ENCODE measurements at regions not wholly inside any gene's neighbourhood (a gene's known extent, or its start where the extent isn't known, plus 50 kb on each side); places are given as distances from the start of the nearest gene placed in this dataset.
"Not testable (repeated sequence)": the region's sequence is repeated elsewhere in the genome, so short reads cannot be mapped to it uniquely, and the experiment has no call there.

- intact Hi-C loops (cut with DNase I): no loop called here
These were observed 275.0 kb downstream of the PARM1 start for GRCh38 chr4:75207902-75208301.

GRCh38 chr4:75195111-75195510 is 262.2 kb downstream of the PARM1 start:
- DNase-seq (ENCODE audit: low spot score): no peak
- intact Hi-C loops (cut with DNase I): no loop called here

More at GRCh38 chr4:75207902-75208301, 275.0 kb downstream of the PARM1 start:
- no peak for DNase-seq (ENCODE audit: low spot score)

DNA sequence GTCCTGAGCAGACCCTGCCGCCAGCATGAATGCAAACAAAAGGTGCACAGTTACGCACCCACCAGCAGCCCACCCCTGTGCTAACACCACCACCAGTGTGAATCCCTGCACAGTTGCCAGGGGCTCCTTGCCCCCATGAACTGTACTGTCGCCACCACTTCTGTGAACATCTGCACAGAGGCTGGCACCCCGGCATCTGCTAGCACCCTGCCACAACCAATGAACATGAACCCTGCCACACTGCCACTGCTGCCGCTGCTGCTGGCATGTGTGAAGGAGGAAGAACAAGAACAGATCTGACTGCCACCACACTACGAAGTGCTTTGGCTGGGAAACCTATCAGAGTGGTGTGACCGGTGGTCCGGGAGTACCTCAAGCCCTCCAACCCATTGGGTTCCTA is 261.3 kb downstream of the PARM1 start:
- intact Hi-C loops (cut with DNase I): no loop called here
- no peak for DNase-seq (ENCODE audit: low spot score)

DNA sequence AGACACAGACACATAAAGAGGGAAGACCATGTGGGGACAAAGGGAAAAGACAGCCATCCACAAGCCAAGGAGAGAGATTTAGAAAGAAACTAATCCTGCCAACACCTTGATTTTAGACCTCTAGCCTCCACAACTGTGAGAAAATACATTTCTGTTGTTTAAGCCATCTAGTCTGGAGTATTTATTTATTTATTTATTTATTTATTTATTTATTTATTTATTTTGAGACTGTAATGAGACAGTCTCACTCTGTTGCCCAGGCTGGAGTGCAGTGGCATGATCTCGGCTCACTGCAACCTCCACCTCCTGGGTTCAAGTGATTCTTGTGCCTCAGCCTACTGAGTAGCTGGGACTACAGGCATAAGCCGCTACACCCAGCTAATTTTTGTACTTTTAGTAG is 259.3 kb downstream of the PARM1 start:
- intact Hi-C loops (cut with DNase I); DNase-seq (ENCODE audit: low spot score): not testable (repeated sequence)

- intact Hi-C loops (cut with DNase I): no loop called here
- no peak for DNase-seq (ENCODE audit: low spot score)
These were observed 256.9 kb downstream of the PARM1 start for GRCh38 chr4:75189711-75190335.

GRCh38 chr4:75180790-75181776 is 248.2 kb downstream of the PARM1 start:
- no peak for DNase-seq (ENCODE audit: low spot score)
- intact Hi-C loops (cut with DNase I): no loop called here

DNA sequence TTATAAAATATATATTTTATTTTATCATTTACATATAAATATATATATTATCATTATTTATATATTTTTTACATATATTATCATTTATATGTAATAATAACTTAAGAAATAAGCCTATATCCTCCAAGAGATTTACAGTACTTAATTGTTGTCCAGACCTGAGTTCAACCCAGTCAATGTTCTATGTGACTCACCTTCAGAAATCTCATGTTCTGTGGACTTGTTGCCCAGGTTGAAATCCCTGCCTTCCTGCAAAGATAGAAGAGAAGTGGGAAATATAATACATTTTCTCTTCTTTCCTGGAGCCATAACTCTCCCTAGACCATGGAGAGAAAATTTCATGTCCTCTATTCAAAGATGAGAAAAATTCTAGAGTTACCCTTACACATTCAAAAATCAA is 247.3 kb downstream of the PARM1 start:
- no peak for DNase-seq (ENCODE audit: low spot score)
- intact Hi-C loops (cut with DNase I): no loop called here

DNA sequence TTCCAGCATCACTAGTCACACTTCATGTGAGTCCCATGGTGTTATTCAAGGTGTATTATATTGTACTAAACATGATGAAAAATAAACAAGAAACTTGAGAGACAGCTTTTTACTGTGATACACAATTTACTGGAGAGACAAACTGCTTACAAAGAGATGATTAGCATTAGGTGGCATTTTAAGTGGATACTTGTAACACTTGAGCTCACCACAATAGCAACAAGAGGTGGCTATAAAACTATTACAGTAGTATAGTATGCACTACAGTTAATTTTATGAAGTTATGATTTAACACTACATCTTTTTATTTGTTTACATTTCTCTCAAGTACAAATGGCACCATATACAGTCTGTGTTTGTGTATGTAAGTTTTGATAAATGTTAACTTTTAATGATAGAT is 246.6 kb downstream of the PARM1 start:
- no peak for DNase-seq (ENCODE audit: low spot score)
- intact Hi-C loops (cut with DNase I): no loop called here

- no peak for DNase-seq (ENCODE audit: low spot score)
- intact Hi-C loops (cut with DNase I): no loop called here
These were observed 239.6 kb downstream of the PARM1 start for GRCh38 chr4:75172551-75172950.

GRCh38 chr4:75169427-75169826 is 236.5 kb downstream of the PARM1 start:
- DNase-seq (ENCODE audit: low spot score): no peak
- intact Hi-C loops (cut with DNase I): no loop called here

DNA sequence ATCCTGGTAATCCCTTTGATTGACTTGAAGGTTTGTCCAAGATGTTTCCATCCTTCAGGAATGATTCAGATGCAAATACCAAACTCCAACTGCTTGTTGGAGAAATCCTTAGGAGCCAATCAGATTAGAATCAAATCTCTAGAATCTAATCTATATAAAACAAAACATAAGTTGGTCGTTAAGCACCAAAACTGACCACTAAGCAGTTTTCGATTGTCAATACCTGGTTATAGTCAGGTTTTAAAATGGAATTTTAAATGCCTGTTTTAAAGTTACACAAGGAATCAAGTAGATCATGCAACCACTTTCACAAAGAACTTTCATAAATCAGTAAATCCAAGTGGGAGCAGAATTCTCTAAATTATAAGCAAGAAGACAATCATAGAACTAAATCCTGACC is 236.1 kb downstream of the PARM1 start:
- intact Hi-C loops (cut with DNase I): no loop called here
- no peak for DNase-seq (ENCODE audit: low spot score)

DNA sequence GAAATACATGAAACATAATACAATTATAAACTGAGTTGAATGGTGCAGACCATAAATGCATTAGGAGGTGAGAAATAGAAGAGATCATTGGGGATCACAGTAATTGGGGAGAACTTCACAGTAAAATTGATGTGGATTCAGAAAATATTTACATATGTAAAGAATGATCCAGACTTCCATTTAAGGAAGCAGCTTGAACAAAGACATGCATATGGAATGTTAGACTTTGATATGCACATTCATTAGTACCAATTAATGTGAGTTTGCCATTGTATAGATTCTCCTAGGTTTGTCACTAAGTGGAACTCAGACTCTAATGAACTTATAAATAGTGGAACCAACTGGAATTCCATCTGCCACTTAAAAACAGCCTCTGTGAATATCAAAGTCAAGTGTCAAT is 235.6 kb downstream of the PARM1 start:
- no peak for DNase-seq (ENCODE audit: low spot score)
- intact Hi-C loops (cut with DNase I): no loop called here

GRCh38 chr4:75165100-75165499 is 232.2 kb downstream of the PARM1 start:
- intact Hi-C loops (cut with DNase I); DNase-seq (ENCODE audit: low spot score): not testable (repeated sequence)

GRCh38 chr4:75158451-75158850 is 225.5 kb downstream of the PARM1 start:
- DNase-seq (ENCODE audit: low spot score): no peak
- intact Hi-C loops (cut with DNase I): no loop called here

DNA sequence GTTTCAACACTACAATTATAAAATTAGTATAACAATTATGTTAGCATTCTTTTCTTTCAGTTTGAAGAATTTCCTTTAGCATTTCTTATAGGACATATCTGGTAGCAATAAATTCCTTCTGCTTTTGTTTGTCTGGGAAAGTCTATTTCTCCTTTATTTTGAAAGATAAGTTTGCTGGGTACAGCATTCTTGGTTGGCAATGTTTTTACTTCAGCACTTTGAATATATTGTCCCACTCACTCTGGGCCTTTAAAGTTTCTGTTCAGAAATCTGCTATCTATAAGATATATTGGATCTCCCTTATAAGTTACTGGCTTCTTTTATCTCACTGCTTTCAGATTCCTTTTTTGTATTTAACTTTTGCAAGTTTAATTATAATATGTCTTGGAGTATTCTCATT is 222.1 kb downstream of the PARM1 start:
- intact Hi-C loops (cut with DNase I): no loop called here

GRCh38 chr4:75146223-75146622 is 213.3 kb downstream of the PARM1 start:
- intact Hi-C loops (cut with DNase I): no loop called here

More for the DNA sequence above, 222.1 kb downstream of the PARM1 start:
- no peak for DNase-seq (ENCODE audit: low spot score)

GRCh38 chr4:75144475-75144874 is 211.6 kb downstream of the PARM1 start:
- no peak for DNase-seq (ENCODE audit: low spot score)
- intact Hi-C loops (cut with DNase I): no loop called here

More at GRCh38 chr4:75146223-75146622, 213.3 kb downstream of the PARM1 start:
- DNase-seq (ENCODE audit: low spot score): no peak

GRCh38 chr4:75142850-75143249 is 209.9 kb downstream of the PARM1 start:
- no peak for DNase-seq (ENCODE audit: low spot score)
- intact Hi-C loops (cut with DNase I): no loop called here

DNA sequence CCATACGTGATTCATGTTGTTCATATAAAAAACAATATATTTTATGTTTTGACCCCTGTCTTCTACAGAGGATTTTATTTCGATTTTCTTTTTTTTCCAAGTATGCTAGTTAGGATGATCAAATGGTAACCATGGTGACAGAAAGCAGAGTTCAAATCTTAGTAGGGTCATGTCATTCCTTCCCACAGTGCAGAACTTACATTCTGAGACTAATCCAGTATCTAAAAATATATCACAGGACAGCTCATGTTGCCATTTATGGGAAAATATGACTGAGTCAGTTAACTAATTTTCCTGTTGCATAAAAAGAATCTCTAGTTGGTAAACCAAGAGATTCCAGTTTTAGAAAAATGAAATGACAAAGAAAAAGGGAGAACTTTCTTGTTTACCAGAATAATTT is 209.5 kb downstream of the PARM1 start:
- no peak for DNase-seq (ENCODE audit: low spot score)
- intact Hi-C loops (cut with DNase I): no loop called here

DNA sequence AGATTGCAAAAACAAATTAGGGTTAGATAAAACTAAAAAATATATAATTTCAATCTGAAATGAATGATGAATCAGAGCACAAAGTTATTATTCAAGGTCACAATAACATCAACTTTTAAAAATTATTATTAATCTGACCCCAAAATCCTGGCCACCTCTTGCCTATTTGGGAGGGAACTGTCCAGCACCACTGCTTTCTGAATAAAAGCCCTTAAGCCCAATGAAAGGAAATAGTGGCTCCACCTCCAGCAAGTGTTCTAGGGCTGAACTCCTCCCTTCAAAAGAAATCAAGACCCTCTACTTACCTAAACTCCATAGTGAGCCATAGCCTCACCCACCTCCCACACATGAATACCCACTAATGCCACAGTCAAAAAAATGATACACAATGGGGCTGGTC is 208.2 kb downstream of the PARM1 start:
- DNase-seq (ENCODE audit: low spot score): no peak
- intact Hi-C loops (cut with DNase I): no loop called here

GRCh38 chr4:75137302-75137701 is 204.4 kb downstream of the PARM1 start:
- no peak for DNase-seq (ENCODE audit: low spot score)
- intact Hi-C loops (cut with DNase I): no loop called here

Measured in cardiac septum (tissue), 1 donor.